ENCODE measurements at regions not wholly inside any gene's neighbourhood (a gene's known extent, or its start where the extent isn't known, plus 50 kb on each side); places are given as distances from the start of the nearest gene placed in this dataset.

DNA sequence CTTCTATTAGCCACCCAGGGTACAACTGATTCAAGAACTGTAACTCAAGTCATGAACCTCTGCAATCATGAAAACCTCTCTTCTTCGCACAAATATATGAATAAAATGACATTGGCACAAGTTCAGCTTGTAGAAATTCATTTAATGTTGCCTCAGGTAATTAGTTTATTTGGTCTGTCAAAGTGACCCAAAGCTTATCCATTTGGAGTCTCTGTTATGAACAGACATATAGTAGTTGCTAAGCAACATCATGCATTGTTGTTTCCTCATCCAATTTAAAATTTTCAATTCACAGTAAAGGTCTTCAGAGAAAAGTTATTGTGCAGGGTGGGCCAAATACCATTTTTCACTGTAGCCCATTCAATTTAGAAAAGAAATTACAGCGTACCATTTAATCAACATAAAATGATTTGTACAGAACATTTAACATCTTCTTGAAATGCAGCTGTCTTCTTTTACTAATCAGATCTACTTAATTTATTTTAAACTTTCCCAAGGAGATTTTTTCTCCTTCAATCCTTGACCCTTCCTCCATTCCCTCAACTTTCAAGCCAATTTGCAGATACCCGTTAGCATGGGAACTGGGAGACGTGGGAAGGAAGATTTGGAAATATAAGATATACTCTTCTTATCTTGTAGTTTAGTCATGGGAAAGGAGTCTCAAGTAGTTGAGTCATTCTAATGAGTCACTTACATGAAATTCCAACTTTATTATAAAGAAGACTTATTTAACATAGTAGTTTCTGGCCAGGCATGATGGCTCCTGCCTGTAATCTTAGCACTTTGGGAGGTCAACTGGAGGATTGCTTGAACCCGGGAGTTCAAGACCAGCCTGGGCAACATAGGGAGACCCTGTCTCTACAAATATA is 231.3 kb downstream of the ATPSCKMT start:
- TF ChIP-seq NANOG (IDR thresholded peaks at IDR 0.05; ENCODE audit: insufficient read depth, low read depth, low read length, poor library complexity, severe bottlenecking) (no peak), JUN (IDR thresholded peaks at IDR 0.05; ENCODE audit: low read depth, low read length) (no peak), CHD2 (IDR thresholded peaks at IDR 0.05; ENCODE audit: low read length) (no peak), GABPA (IDR thresholded peaks at IDR 0.05; ENCODE audit: borderline replicate concordance, insufficient read depth, low read length) (no peak), TCF12 (IDR thresholded peaks at IDR 0.05; ENCODE audit: low read depth, low read length) (no peak)
- TF ChIP-seq, protein P1, sequence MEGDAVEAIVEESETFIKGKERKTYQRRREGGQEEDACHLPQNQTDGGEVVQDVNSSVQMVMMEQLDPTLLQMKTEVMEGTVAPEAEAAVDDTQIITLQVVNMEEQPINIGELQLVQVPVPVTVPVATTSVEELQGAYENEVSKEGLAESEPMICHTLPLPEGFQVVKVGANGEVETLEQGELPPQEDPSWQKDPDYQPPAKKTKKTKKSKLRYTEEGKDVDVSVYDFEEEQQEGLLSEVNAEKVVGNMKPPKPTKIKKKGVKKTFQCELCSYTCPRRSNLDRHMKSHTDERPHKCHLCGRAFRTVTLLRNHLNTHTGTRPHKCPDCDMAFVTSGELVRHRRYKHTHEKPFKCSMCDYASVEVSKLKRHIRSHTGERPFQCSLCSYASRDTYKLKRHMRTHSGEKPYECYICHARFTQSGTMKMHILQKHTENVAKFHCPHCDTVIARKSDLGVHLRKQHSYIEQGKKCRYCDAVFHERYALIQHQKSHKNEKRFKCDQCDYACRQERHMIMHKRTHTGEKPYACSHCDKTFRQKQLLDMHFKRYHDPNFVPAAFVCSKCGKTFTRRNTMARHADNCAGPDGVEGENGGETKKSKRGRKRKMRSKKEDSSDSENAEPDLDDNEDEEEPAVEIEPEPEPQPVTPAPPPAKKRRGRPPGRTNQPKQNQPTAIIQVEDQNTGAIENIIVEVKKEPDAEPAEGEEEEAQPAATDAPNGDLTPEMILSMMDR (IDR thresholded peaks at IDR 0.05; ENCODE audit: control extremely low read depth in 1 of 3, insufficient read depth in 1 of 3, low read depth in 1 of 3, low read length in 3 of 3): no peak
